Tibial artery (tissue), 4 donors: ENCODE measurements at regions not wholly inside any gene's neighbourhood (a gene's known extent, or its start where the extent isn't known, plus 50 kb on each side); places are given as distances from the start of the nearest gene placed in this dataset.

Source experiments
- DNase-seq, 2 donors: peaks; one replicate each; pipeline ENCODE4 v3.0.0-alpha.2; 2019
- H3K27ac ChIP-seq, 2 donors: fragments of 200-600 bp; sonication (generic) in 1 of 2; 1 replicate in 1 of 2; 2 replicates in 1 of 2; pipeline ENCODE4 v1.5.1; 2018 to 2019; ENCODE audit warnings: mild to moderate bottlenecking in 1 of 2
- H3K27me3 ChIP-seq, 2 donors: fragments of 200-600 bp; sonication (generic) in 1 of 2; one replicate each; pipeline versions ENCODE4 v1.5.1 to v1.6.0; 2016 to 2019
- H3K36me3 ChIP-seq, 3 donors: fragments of 200-600 bp; sonication (generic) in 2 of 3; one replicate each; pipeline ENCODE4 v1.5.1; 2016 to 2019; ENCODE audit warnings: mild to moderate bottlenecking in 2 of 3
- H3K4me1 ChIP-seq, 4 donors: fragments of 200-600 bp; sonication (generic) in 2 of 4; 1 replicate in 3 of 4; 2 replicates in 1 of 4; pipeline ENCODE4 v1.5.1; 2016 to 2019
- H3K4me3 ChIP-seq, 2 donors: fragments of 200-600 bp; sonication (generic) in 1 of 2; 1 replicate in 1 of 2; 2 replicates in 1 of 2; pipeline ENCODE4 v1.5.1; 2018 to 2019; ENCODE audit warnings: mild to moderate bottlenecking in 2 of 2
- H3K9me3 ChIP-seq, 3 donors: fragments of 200-600 bp; sonication (generic) in 1 of 3; one replicate each; pipeline ENCODE4 v1.5.1; 2016 to 2019
- CTCF ChIP-seq, 2 experiments: fragments of 200-600 bp in 1 of 2; fragments of 450-650 bp in 1 of 2; IDR thresholded peaks; one replicate each; pipeline ENCODE4 v1.5.1; 2017 to 2019; ENCODE audit warnings: antibody characterized with exemption in 2 of 2, mild to moderate bottlenecking in 1 of 2, moderate library complexity in 1 of 2
- intact Hi-C: fragments of 100-400 bp; cut with DNase I; formaldehyde crosslinking; loops from one replicate; pipeline ENCODE4 v1.15.0; 2023; ENCODE audit warnings: low total_unique reads

- no peaks in the 10 kb centered on the region for H3K9me3 ChIP-seq
- TF ChIP-seq CTCF (IDR thresholded peaks at IDR 0.05) = no peak
- no peaks in the 10 kb centered on the region for H3K36me3 ChIP-seq
- no peak overlapping the region for H3K27ac ChIP-seq
- no peak for DNase-seq
- H3K4me3 ChIP-seq = no peak overlapping the region
- intact Hi-C loops = no loop called here
- peaks cover 0 to 4% of the 10 kb centered on the region in 2 donors for H3K27me3 ChIP-seq
- no peaks in the 10 kb centered on the region for H3K4me1 ChIP-seq
Measured at GRCh38 chr13:30094015-30094414, 213.3 kb downstream of the KATNAL1 start.

DNA sequence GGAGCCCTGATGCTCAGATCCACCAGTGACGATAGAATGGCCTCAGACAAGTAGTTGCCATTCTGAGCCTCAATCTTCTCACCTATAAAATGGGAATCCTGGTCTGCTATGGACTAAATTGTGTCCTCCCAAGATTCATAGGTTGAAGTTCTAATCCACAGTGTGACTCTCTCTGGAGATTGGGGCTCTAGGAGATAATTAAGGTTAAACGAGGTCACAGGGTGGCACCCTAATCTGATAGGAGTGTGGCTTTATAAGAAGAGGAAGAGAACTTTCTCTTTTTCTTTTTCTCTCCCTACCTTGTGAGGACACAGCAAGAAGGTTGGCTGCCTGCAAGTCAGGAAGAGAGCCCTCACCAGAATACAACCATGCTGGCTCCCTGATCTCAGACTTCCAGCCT lies 214.1 kb downstream of the KATNAL1 start:
- Histone ChIP-seq H3K4me1 (no peaks in the 10 kb centered on the region), H3K27ac (no peak overlapping the region), H3K4me3 (no peak overlapping the region), H3K27me3 (peaks cover 0 to 4% of the 10 kb centered on the region in 2 donors), H3K9me3 (no peaks in the 10 kb centered on the region), H3K36me3 (no peaks in the 10 kb centered on the region)
- no peak for TF ChIP-seq CTCF (IDR thresholded peaks at IDR 0.05)
- DNase-seq = no peak
- intact Hi-C loops = no loop called here

DNA sequence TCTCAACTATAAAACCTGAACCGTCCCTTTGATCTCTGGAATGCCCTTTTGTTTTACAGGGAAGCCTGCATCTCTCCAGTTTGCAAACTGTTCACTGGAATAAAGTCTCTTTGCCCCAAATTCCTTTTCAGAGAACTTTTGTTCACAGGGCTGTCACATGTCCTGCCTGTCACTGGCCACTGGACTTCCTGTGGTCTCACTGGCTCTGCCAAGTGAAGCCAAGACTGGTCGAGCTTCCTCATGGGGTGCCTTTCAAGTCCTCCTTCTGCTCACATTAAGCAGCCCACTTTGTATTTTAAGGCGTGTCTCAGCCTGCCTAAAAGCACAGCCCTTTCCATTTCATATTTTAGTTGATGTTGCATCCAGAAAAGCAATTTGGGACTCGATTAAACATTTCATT lies 215.7 kb downstream of the KATNAL1 start:
- H3K27ac ChIP-seq = no peak overlapping the region
- no peaks in the 10 kb centered on the region for H3K4me1 ChIP-seq
- no peaks in the 10 kb centered on the region for H3K27me3 ChIP-seq
- H3K36me3 ChIP-seq = no peaks in the 10 kb centered on the region
- intact Hi-C loops = no loop called here
- H3K4me3 ChIP-seq = no peak overlapping the region
- no peaks in the 10 kb centered on the region for H3K9me3 ChIP-seq
- no peak for TF ChIP-seq CTCF (IDR thresholded peaks at IDR 0.05)
- DNase-seq = no peak

- Histone ChIP-seq H3K36me3 (no peaks in the 10 kb centered on the region), H3K4me3 (no peak overlapping the region), H3K4me1 (no peaks in the 10 kb centered on the region), H3K27me3 (no peaks in the 10 kb centered on the region), H3K27ac (no peak overlapping the region), H3K9me3 (no peaks in the 10 kb centered on the region)
- no peak for DNase-seq
- TF ChIP-seq CTCF (IDR thresholded peaks at IDR 0.05) = no peak
- intact Hi-C loops = no loop called here
Measured at GRCh38 chr13:30091035-30091434, 216.3 kb downstream of the KATNAL1 start.

- intact Hi-C loops = no loop called here
- DNase-seq = no peak
- H3K9me3 ChIP-seq = no peaks in the 10 kb centered on the region
Measured at GRCh38 chr13:30088312-30088855, 219.0 kb downstream of the KATNAL1 start.

More at GRCh38 chr13:30088312-30088855, 219.0 kb downstream of the KATNAL1 start:
- Histone ChIP-seq H3K36me3 (no peaks in the 10 kb centered on the region), H3K4me3 (no peak overlapping the region), H3K4me1 (no peaks in the 10 kb centered on the region), H3K27ac (no peak overlapping the region), H3K27me3 (no peaks in the 10 kb centered on the region)
- no peak for TF ChIP-seq CTCF (IDR thresholded peaks at IDR 0.05)
